ENCODE measurements at regions not wholly inside any gene's neighbourhood (a gene's known extent, or its start where the extent isn't known, plus 50 kb on each side); places are given as distances from the start of the nearest gene placed in this dataset.

- Histone ChIP-seq H3K27me3 (ENCODE audit: control insufficient read depth in 1 of 2, insufficient read depth in 2 of 2, low read length in 2 of 2) (peaks cover 0 to 3% of the 10 kb centered on the region in 2 donors), H3K36me3 (ENCODE audit: insufficient read depth, low read length) (no peaks in the 10 kb centered on the region), H3K4me1 (ENCODE audit: insufficient read depth, low read length) (no peaks in the 10 kb centered on the region), H3K9ac (ENCODE audit: low read length) (no peak overlapping the region), H3K9me3 (ENCODE audit: low read length) (no peaks in the 10 kb centered on the region), H3K27ac (ENCODE audit: low read depth, low read length) (no peak overlapping the region), H3K4me3 (ENCODE audit: low read depth in 1 of 2, low read length in 2 of 2) (no peak overlapping the region)
These were observed 52.9 kb upstream of the PAGE5 start for GRCh38 chrX:55167124-55167803.

- peaks cover 0 to 3% of the 10 kb centered on the region in 2 donors for H3K27me3 ChIP-seq (ENCODE audit: control insufficient read depth in 1 of 2, insufficient read depth in 2 of 2, low read length in 2 of 2)
- no peaks in the 10 kb centered on the region for H3K36me3 ChIP-seq (ENCODE audit: insufficient read depth, low read length)
- no peak overlapping the region for H3K4me3 ChIP-seq (ENCODE audit: low read depth in 1 of 2, low read length in 2 of 2)
- H3K9ac ChIP-seq (ENCODE audit: low read length) = no peak overlapping the region
- no peaks in the 10 kb centered on the region for H3K4me1 ChIP-seq (ENCODE audit: insufficient read depth, low read length)
- no peak overlapping the region for H3K27ac ChIP-seq (ENCODE audit: low read depth, low read length)
- no peaks in the 10 kb centered on the region for H3K9me3 ChIP-seq (ENCODE audit: low read length)
These were observed 52.2 kb upstream of the PAGE5 start for GRCh38 chrX:55167901-55168300.

- no peaks in the 10 kb centered on the region for H3K9me3 ChIP-seq (ENCODE audit: low read length)
- no peak overlapping the region for H3K27ac ChIP-seq (ENCODE audit: low read depth, low read length)
- H3K9ac ChIP-seq (ENCODE audit: low read length) = no peak overlapping the region
- H3K27me3 ChIP-seq (ENCODE audit: control insufficient read depth in 1 of 2, insufficient read depth in 2 of 2, low read length in 2 of 2) = peaks cover 0 to 3% of the 10 kb centered on the region in 2 donors
- no peaks in the 10 kb centered on the region for H3K36me3 ChIP-seq (ENCODE audit: insufficient read depth, low read length)
- H3K4me1 ChIP-seq (ENCODE audit: insufficient read depth, low read length) = no peaks in the 10 kb centered on the region
- no peak overlapping the region for H3K4me3 ChIP-seq (ENCODE audit: low read depth in 1 of 2, low read length in 2 of 2)
These were observed 50.4 kb upstream of the PAGE5 start for GRCh38 chrX:55169782-55170181.

Data from muscle layer of colon (tissue), 2 donors.